Naive B cell (primary cell): ENCODE measurements at regions not wholly inside any gene's neighbourhood (a gene's known extent, or its start where the extent isn't known, plus 50 kb on each side); places are given as distances from the start of the nearest gene placed in this dataset.
A peak's percentile ranks its signal among the peaks of the same experiment; 100 is the strongest.

Experiments
- ATAC-seq, 2 donors: fragments of 150-1000 bp; cut with Tn5 transposase; 2 replicates each; pipeline ENCODE4 v1.10.0; 2021; ENCODE audit warnings: low read depth in 2 of 2, mild to moderate bottlenecking in 2 of 2, moderate library complexity in 2 of 2
- DNase-seq: peaks from one replicate; pipeline ENCODE4 v3.0.0; 2022
- H3K27ac Mint-ChIP-seq, 6 donors: one replicate each; pipeline ENCODE4 v1.8.0; 2020 to 2022; ENCODE audit warnings: mild to moderate bottlenecking in 6 of 6, mixed read lengths in 6 of 6, moderate library complexity in 5 of 6, inconsistent platforms in 2 of 6
- H3K27me3 Mint-ChIP-seq, 3 donors: one replicate each; pipeline ENCODE4 v1.8.0; 2021 to 2022; ENCODE audit warnings: mixed read lengths in 3 of 3, mild to moderate bottlenecking in 1 of 3
- H3K36me3 Mint-ChIP-seq, 2 donors: one replicate each; pipeline ENCODE4 v1.8.0; 2020 to 2022; ENCODE audit warnings: mixed read lengths in 2 of 2, inconsistent platforms in 1 of 2, mild to moderate bottlenecking in 1 of 2
- H3K4me1 Mint-ChIP-seq, 3 donors: one replicate each; pipeline ENCODE4 v1.8.0; 2020 to 2022; ENCODE audit warnings: mixed read lengths in 3 of 3, inconsistent platforms in 1 of 3, mild to moderate bottlenecking in 1 of 3, moderate library complexity in 1 of 3
- H3K4me3 Mint-ChIP-seq, 8 donors: one replicate each; pipeline ENCODE4 v1.8.0; 2020 to 2022; ENCODE audit warnings: mild to moderate bottlenecking in 8 of 8, mixed read lengths in 8 of 8, moderate library complexity in 8 of 8, inconsistent platforms in 2 of 8
- H3K9me3 Mint-ChIP-seq, 7 donors: one replicate each; pipeline ENCODE4 v1.8.0; 2020 to 2022; ENCODE audit warnings: mixed read lengths in 7 of 7, mild to moderate bottlenecking in 5 of 7, inconsistent platforms in 2 of 7, moderate library complexity in 1 of 7

DNA sequence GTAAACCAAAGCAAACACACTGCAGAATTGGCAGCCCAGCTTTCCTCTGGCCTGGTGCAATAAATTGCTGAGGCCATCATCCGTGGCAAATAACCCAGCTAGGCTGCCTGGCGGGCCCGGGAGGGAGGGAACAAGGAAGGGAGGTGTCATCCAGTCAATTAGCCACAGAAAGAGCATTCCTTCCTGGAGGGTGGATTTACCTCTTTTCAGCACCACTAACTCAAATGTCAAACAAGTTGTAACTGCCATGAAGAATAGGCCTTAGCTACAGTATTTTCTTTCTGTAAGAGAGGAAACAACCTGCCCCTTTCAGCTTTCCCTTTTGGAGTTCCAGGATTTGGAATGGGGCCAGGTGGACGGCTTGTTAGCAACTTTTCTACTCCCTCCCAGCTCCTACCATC, 163.8 kb upstream of the BDNF start:
- no peak overlapping the region for H3K4me3 Mint-ChIP-seq
- ATAC-seq (no peak), DNase-seq (no peak)
- H3K36me3 Mint-ChIP-seq, result no peaks in the 10 kb centered on the region
- H3K27me3 Mint-ChIP-seq, result peaks cover 0 to 8% (median 6%) of the 10 kb centered on the region in 3 donors
- peaks cover 0 to 4% (median 0%) of the 10 kb centered on the region in 7 donors for H3K9me3 Mint-ChIP-seq
- no peak overlapping the region for H3K27ac Mint-ChIP-seq
- H3K4me1 Mint-ChIP-seq, result no peaks in the 10 kb centered on the region

DNA sequence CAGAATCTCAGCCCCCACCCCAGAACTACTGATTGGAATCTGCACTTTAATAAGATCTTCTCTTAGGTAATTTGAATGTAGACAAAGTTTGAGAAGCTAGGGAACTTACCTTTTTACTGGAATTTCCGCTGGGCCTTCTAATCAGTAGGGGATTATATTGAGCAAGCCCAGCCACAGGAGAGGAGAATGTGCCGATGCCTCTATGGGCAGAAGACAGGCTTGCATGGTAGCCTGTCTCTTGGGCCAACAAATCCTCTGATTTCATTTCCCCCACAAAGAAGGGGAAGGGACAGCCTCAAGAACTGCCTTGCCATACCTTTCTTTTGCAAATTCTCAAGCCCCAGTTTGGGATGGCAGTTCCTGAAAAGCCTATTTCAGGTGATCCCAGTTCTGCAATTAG, 163.4 kb upstream of the BDNF start:
- DNase-seq (no peak), ATAC-seq (no peak)
- peaks cover 0 to 4% (median 0%) of the 10 kb centered on the region in 7 donors for H3K9me3 Mint-ChIP-seq
- no peaks in the 10 kb centered on the region for H3K36me3 Mint-ChIP-seq
- H3K4me3 Mint-ChIP-seq, result no peak overlapping the region
- no peaks in the 10 kb centered on the region for H3K4me1 Mint-ChIP-seq
- no peak overlapping the region for H3K27ac Mint-ChIP-seq
- peaks cover 0 to 8% (median 6%) of the 10 kb centered on the region in 3 donors for H3K27me3 Mint-ChIP-seq

DNA sequence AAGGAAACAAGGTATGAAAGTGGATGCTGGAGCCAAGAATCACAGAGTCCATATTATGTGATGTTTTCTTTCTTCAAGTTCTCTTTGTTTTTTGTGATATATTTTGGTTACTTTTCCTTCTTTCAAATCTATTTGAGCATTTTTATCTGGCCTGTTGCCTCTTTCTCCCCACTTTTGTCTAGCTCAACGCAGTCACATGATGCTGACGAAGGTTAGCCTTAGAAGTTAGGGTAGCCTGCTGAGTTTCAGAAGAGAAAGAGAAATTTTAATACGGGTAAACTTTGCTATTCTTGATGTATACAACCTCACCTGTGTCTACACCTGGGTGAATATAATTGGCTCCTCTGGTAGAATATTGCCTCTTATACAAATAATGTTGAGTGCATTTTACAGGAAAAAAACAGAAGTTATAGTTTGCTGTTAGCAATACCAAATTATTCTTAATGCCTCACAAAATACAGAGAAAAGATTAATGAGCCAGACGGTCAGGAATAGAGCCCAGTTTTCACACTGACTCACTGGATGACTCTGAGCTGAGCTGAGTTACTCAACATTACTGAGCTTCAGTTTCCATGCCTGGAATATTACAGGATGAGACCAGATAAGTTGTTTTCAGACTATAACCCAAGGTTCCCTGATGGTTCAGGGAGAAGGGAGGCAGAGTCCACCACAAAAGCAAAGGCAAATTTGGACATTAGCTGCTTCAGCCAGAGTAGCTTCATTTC, 161.6 kb upstream of the BDNF start:
- no peak for DNase-seq
- no peak for ATAC-seq
- peaks cover 0 to 4% (median 0%) of the 10 kb centered on the region in 7 donors for H3K9me3 Mint-ChIP-seq

DNA sequence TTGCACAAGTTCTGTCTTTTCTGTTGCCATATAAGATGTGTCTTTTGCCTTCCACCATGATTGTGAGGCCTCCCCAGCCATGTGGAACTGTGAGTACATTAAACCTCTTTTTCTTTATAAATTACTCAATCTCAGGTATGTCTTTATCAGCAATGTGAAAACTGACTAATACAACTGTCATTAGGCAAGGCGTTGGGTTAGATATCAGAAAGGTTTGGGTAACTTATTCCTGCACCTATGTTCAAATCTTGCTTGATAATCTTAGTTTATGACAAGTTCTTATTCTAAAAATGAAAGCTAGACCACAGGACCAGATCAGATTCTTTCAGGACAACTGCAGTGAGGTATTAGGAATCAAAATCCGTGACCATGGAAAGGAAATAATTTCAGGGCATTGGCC, 160.6 kb upstream of the BDNF start:
- no peak for ATAC-seq
- Mint-ChIP-seq H3K27me3 (peaks cover 0 to 8% (median 6%) of the 10 kb centered on the region in 3 donors), H3K9me3 (peaks cover 0 to 4% (median 0%) of the 10 kb centered on the region in 7 donors), H3K36me3 (no peaks in the 10 kb centered on the region), H3K4me3 (no peak overlapping the region), H3K27ac (no peak overlapping the region), H3K4me1 (no peaks in the 10 kb centered on the region)
- no peak for DNase-seq

More for the DNA sequence above, 161.6 kb upstream of the BDNF start:
- no peak overlapping the region for H3K27ac Mint-ChIP-seq
- H3K27me3 Mint-ChIP-seq, result peaks cover 0 to 8% (median 6%) of the 10 kb centered on the region in 3 donors
- no peak overlapping the region for H3K4me3 Mint-ChIP-seq
- no peaks in the 10 kb centered on the region for H3K36me3 Mint-ChIP-seq
- H3K4me1 Mint-ChIP-seq, result no peaks in the 10 kb centered on the region

DNA sequence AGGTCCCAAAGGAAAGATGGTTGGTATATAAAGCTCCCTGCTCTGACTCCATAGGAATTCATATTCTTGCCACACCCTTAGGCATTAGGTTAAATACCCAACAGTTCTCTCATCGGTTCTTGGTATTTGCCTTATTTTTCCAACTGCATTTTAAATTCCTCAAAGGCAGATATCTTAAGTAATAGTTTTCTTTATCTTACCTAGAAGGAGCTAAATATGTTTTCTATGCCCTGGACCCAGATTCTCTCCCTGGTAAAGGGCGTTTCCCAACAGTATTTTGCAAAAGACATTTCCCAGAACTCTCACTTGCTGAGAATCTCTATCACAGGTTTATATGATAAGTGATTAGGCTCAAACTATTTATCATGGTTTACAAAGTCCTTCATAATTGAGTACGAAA, 158.6 kb upstream of the BDNF start:
- no peaks in the 10 kb centered on the region for H3K4me1 Mint-ChIP-seq
- no peak overlapping the region for H3K4me3 Mint-ChIP-seq
- H3K27me3 Mint-ChIP-seq, result no peaks in the 10 kb centered on the region
- no peak for ATAC-seq
- H3K36me3 Mint-ChIP-seq, result no peaks in the 10 kb centered on the region
- H3K9me3 Mint-ChIP-seq, result peaks cover 0 to 3% (median 0%) of the 10 kb centered on the region in 7 donors
- DNase-seq, result no peak
- no peak overlapping the region for H3K27ac Mint-ChIP-seq

DNA sequence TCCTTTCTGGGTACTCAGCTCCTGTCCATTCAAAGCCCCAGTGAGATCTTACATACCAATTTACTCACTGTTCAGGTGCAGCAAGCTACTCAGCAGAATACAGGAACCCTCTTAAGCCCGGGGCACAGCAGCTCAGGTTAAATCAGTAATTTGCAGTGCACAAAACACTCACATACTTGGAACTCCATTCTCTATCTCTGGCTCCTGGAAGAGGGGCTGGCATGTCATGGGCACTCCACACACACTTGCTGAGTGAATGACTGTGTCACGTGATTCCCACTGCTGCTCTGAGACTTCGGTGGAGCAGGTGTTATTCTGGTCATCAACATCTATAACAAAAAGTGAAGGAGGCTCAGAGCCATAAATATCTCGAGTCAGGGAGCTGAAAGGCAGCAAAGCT, 157.3 kb upstream of the BDNF start:
- no peaks in the 10 kb centered on the region for H3K4me1 Mint-ChIP-seq
- no peaks in the 10 kb centered on the region for H3K27me3 Mint-ChIP-seq
- H3K9me3 Mint-ChIP-seq, result peaks cover 0 to 3% (median 0%) of the 10 kb centered on the region in 7 donors
- DNase-seq (no peak), ATAC-seq (no peak)
- no peak overlapping the region for H3K4me3 Mint-ChIP-seq
- H3K27ac Mint-ChIP-seq, result no peak overlapping the region
- H3K36me3 Mint-ChIP-seq, result no peaks in the 10 kb centered on the region

DNA sequence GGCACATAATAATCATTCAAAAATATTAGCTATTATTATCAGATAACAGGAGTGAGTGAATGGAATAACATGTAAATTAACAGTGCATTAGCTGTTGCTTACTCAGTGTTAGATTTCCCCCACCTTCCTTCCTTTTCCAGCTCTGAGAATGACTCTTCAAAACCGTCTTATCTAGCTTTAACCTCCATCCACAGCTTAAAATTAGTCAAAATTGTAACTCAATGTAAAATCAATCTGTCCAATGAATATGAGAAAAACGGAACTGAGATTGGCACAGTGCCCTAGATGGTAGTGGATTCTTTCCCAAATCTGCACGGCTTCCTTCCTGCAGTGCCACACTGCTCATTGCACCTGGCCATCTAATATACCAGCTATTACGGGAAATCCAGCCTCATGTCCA, 156.8 kb upstream of the BDNF start:
- H3K4me3 Mint-ChIP-seq, result no peak overlapping the region

DNA sequence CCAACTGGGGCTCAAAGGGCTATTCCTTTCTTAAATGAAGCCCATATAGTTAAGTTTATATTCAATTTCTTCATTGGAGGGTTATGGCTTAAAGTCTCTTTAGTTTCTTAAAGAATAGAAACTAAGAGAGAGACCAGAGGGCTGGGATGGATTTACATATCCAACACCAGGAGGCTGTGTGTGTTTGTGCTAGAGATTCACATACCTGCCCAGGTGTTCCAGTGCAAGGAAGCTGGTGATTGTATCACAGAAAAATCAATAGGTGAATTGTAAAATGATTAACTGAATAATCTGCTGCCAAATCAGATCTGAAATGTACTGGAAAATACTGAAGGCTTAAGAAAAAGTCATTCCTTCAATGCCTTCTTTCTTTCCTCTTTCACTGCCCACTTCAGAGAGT, 148.2 kb upstream of the BDNF start:
- peaks cover 0 to 3% (median 0%) of the 10 kb centered on the region in 3 donors for H3K27me3 Mint-ChIP-seq
- H3K4me3 Mint-ChIP-seq, result no peak overlapping the region
- no peak overlapping the region for H3K27ac Mint-ChIP-seq
- no peaks in the 10 kb centered on the region for H3K4me1 Mint-ChIP-seq
- H3K36me3 Mint-ChIP-seq, result peaks cover 0 to 9% of the 10 kb centered on the region in 2 donors
- no peak for DNase-seq
- no peak for ATAC-seq
- H3K9me3 Mint-ChIP-seq, result peaks cover 2 to 6% (median 4%) of the 10 kb centered on the region in 7 donors

More for the DNA sequence above, 156.8 kb upstream of the BDNF start:
- ATAC-seq (no peak), DNase-seq (no peak)
- Mint-ChIP-seq H3K9me3 (peaks cover 0 to 4% (median 3%) of the 10 kb centered on the region in 7 donors), H3K27ac (no peak overlapping the region), H3K36me3 (peaks cover 0 to 5% of the 10 kb centered on the region in 2 donors), H3K4me1 (no peaks in the 10 kb centered on the region), H3K27me3 (no peaks in the 10 kb centered on the region)

DNA sequence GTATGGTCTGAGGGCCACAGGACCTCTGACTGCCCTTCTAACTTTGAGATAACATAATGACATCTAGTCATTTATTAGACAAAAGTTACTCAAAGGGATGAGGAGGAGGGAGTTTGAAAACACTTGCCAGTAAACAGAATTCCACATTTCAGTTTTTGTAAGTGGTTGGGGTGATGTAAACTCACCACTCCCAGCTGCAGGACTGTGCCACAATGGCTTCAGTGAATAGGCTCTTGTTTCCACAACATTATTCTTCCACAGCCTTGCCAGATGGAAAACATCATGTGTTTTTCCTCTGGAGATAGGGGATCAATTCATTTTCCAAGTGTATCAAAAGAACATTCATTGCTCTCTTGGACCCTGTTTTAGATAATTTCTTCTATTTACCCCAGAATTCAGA, 147.2 kb upstream of the BDNF start:
- peaks cover under 1 to 8% (median 2%) of the 10 kb centered on the region in 7 donors for H3K9me3 Mint-ChIP-seq
- no peaks in the 10 kb centered on the region for H3K4me1 Mint-ChIP-seq
- H3K27me3 Mint-ChIP-seq, result peaks cover 0 to 3% (median 0%) of the 10 kb centered on the region in 3 donors
- ATAC-seq (no peak), DNase-seq (no peak)
- H3K36me3 Mint-ChIP-seq, result peaks cover 0 to 9% of the 10 kb centered on the region in 2 donors
- no peak overlapping the region for H3K27ac Mint-ChIP-seq
- no peak overlapping the region for H3K4me3 Mint-ChIP-seq

DNA sequence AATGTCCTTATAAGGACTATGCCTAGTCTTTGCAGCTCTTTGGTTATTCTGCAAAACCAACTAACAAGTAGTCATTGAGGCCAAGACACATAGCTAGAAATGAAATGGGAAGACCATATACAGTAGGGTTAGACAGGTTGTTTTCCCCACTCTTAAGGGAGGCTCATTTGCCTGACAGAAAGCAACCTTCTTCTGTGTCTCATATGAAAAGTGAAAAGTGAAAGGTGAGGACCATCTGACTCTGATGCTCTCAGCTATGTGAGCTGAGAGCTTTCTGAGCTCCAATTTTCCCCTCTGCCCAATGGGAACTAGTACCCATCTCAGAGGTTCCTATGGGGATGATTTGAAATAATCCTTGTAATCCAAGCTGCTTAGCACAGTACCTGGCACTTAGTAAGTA, 142.0 kb upstream of the BDNF start:
- DNase-seq, result no peak
- H3K9me3 Mint-ChIP-seq, result peaks cover 0 to 9% (median 4%) of the 10 kb centered on the region in 7 donors
- H3K4me1 Mint-ChIP-seq, result peaks cover 0 to 4% (median 1%) of the 10 kb centered on the region in 3 donors
- no peak for ATAC-seq
- peaks cover 0 to 3% (median 0%) of the 10 kb centered on the region in 3 donors for H3K27me3 Mint-ChIP-seq
- H3K36me3 Mint-ChIP-seq, result no peaks in the 10 kb centered on the region
- H3K4me3 Mint-ChIP-seq, result no peak overlapping the region
- H3K27ac Mint-ChIP-seq, result no peak overlapping the region

DNA sequence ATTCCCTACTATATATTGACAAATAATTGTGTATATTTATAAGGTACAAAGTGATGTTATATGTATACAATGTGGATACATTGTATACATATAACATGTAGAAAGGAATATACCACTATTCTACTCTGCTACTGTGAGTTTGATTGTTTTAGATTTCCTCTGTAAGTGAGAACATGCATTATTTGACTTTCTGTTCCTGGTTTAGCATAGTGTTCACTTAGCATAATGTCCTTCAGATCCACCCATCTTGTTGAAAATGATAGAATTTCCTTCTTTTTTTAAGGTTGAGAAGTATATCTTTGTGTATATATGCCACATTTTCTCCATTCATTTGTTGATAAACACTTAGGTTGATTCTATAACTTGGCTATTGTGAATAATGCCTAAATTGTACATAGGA, 140.8 kb upstream of the BDNF start:
- Mint-ChIP-seq H3K4me1 (peaks cover 0 to 4% (median 1%) of the 10 kb centered on the region in 3 donors), H3K9me3 (peaks cover 0 to 12% (median 3%) of the 10 kb centered on the region in 7 donors), H3K27me3 (no peaks in the 10 kb centered on the region), H3K4me3 (no peak overlapping the region), H3K27ac (no peak overlapping the region), H3K36me3 (no peaks in the 10 kb centered on the region)
- no peak for DNase-seq
- no peak for ATAC-seq

DNA sequence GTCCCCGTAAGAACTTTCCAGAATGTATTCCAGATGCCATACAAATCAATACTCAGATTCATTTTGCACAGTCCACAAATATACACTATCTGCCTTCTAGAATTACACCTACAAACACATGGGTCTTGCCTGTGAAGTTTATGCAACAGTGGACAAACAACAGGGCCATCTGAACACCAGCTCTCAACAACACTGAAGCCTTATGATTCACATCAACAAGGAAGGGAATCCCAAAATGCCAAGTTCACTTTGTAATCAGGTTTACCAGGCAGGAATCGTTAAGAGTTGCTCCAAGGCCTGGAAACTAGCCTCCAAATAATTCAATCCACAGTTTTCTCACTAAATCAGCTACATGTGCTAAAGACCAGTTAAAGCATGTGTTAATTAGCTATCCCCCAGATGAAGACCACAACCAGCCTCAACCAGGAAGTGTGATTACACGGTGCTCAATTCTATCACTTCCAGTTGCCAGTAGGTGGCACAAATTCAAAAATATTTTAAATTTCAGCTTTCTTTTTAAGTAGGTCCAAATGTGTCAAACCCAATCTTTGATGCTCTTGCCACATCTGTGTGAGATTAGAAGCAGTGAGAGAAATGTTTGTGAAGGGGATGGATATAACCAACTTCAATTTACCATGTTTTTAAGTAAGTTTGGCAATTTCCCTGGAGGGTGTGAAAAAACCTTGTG, 139.1 kb upstream of the BDNF start:
- Mint-ChIP-seq H3K4me3 (no peak overlapping the region), H3K27me3 (no peaks in the 10 kb centered on the region), H3K9me3 (peaks cover 0 to 15% (median 3%) of the 10 kb centered on the region in 7 donors), H3K36me3 (no peaks in the 10 kb centered on the region), H3K4me1 (peaks cover 0 to 4% (median 1%) of the 10 kb centered on the region in 3 donors), H3K27ac (no peak overlapping the region)
- no peak for ATAC-seq
- no peak for DNase-seq

DNA sequence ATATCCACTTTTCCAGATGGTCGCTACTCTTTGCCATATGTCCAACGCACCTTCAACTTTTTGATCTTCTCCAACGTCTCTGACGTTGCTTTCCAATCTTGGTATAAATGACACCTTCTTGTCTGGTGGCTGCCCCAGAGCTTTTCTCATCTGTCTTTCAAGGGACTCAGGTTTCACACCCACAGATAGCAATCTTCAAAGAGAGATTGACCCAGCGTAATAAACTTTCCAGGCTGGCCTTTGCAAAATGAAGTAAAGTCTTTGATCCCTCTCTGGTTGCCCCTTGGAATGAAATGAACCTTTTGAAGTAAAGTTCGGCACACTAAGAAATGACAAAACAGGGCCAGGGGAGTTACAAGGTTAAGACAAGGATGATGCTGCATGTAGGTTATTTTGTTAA, 138.4 kb upstream of the BDNF start:
- Mint-ChIP-seq H3K9me3 (peaks cover 0 to 15% (median 3%) of the 10 kb centered on the region in 7 donors), H3K36me3 (no peaks in the 10 kb centered on the region), H3K4me1 (peaks cover 0 to 4% (median 1%) of the 10 kb centered on the region in 3 donors), H3K27me3 (no peaks in the 10 kb centered on the region), H3K4me3 (no peak overlapping the region), H3K27ac (peak overlapping the region in 1 of 6 donors; percentile 39)
- ATAC-seq, result no peak
- DNase-seq, result no peak
